ENCODE measurements at regions not wholly inside any gene's neighbourhood (a gene's known extent, or its start where the extent isn't known, plus 50 kb on each side); places are given as distances from the start of the nearest gene placed in this dataset.

DNA sequence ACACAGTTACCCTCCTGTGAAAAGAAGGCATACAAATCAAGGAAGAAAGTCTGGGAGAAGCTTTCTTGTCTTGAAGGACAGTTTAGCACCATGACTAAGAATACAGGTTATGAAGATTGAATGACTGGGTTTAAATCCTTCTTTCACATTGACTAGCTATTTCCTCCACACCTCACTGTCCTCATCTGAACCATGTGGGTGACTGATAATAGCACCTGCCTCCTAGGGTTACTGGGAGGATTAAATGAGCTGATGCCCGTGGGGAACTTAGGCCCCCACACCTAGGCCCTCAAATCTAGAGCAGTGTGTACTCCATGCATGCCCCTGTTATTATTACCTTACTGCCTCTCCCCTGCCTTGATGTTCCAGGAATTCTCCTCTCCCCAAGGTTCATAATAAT lies 202.9 kb downstream of the FBXO15 start:
- DNase-seq (ENCODE audit: low spot score) (no peak), ATAC-seq (no peak)
- H3K36me3 Mint-ChIP-seq (ENCODE audit: low read depth), result no peaks in the 10 kb centered on the region; the same call in 2 of the 3 replicates
- no peaks in the 10 kb centered on the region for H3K27me3 Mint-ChIP-seq (ENCODE audit: insufficient read depth, low read depth, poor library complexity)
- H3K4me3 ChIP-seq, result no peak overlapping the region
- no peak for TF ChIP-seq ZNF114 (CRISPR knock-in tag; IDR thresholded peaks at IDR 0.05)
- no peak for TF ChIP-seq NANOG (IDR thresholded peaks at IDR 0.05; ENCODE audit: borderline replicate concordance)
- no peak overlapping the region for H3K4me3 Mint-ChIP-seq
- H3K36me3 ChIP-seq (ENCODE audit: insufficient read depth), result no peaks in the 10 kb centered on the region
- no peaks in the 10 kb centered on the region for H4K20me1 ChIP-seq (replicated peaks; ENCODE audit: insufficient read depth)
- no peaks in the 10 kb centered on the region for H3F3A ChIP-seq (replicated peaks; ENCODE audit: low read depth)
- peaks cover 4% of the 10 kb centered on the region; the same call in 1 of the 2 replicates for H3K9me2 ChIP-seq (ENCODE audit: insufficient read depth)
- H3K4me1 ChIP-seq (ENCODE audit: insufficient read depth), result no peaks in the 10 kb centered on the region
- no peaks in the 10 kb centered on the region for H3K79me2 ChIP-seq (replicated peaks; ENCODE audit: insufficient read depth)
- no peak overlapping the region for H3K27ac ChIP-seq (ENCODE audit: low read depth)
- H3K27ac Mint-ChIP-seq, result no peak overlapping the region
- H3K27me3 ChIP-seq (ENCODE audit: insufficient read depth), result no peaks in the 10 kb centered on the region
- H3K4me2 ChIP-seq, result no peak overlapping the region
- peaks cover 1% of the 10 kb centered on the region; the same call in 2 of the 3 replicates for H3K9me3 Mint-ChIP-seq
- peaks cover 9% of the 10 kb centered on the region for H3K4me1 Mint-ChIP-seq
- H2AFZ ChIP-seq, result no peak overlapping the region

DNA sequence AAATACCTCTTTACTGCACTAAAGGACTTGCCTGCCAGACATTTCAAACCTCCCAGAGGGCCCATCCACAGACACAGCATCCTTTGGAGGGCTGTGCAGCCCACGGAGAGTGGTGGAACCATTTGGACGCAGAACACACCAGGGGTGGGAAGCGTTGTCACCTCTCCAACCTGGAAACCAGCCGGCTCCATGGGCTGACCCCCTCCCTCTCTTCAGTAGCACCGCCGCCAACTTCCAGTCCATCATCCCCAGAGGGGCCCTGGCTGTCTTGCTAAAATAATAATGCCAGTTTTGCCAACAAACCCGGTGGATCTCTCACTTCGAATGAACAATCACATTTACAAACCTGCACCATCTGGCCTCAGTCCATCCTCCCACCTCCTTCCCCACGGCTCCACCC lies 203.9 kb downstream of the FBXO15 start:
- no peaks in the 10 kb centered on the region for H4K20me1 ChIP-seq (replicated peaks; ENCODE audit: insufficient read depth)
- no peak overlapping the region for H3K4me3 Mint-ChIP-seq
- no peak overlapping the region for H3K27ac ChIP-seq (ENCODE audit: low read depth)
- no peaks in the 10 kb centered on the region for H3K4me1 ChIP-seq (ENCODE audit: insufficient read depth)
- H3K27ac Mint-ChIP-seq, result no peak overlapping the region
- H3K4me3 ChIP-seq, result no peak overlapping the region
- H2AFZ ChIP-seq, result no peak overlapping the region
- no peaks in the 10 kb centered on the region for H3K79me2 ChIP-seq (replicated peaks; ENCODE audit: insufficient read depth)
- no peak overlapping the region for H3K4me2 ChIP-seq
- H3K27me3 Mint-ChIP-seq (ENCODE audit: insufficient read depth, low read depth, poor library complexity), result no peaks in the 10 kb centered on the region
- no peaks in the 10 kb centered on the region; the same call in 1 of the 3 replicates for H3K9me3 Mint-ChIP-seq
- H3K36me3 ChIP-seq (ENCODE audit: insufficient read depth), result no peaks in the 10 kb centered on the region
- ATAC-seq (no peak), DNase-seq (ENCODE audit: low spot score) (no peak)
- H3F3A ChIP-seq (replicated peaks; ENCODE audit: low read depth), result no peaks in the 10 kb centered on the region
- H3K36me3 Mint-ChIP-seq (ENCODE audit: low read depth), result no peaks in the 10 kb centered on the region
- H3K27me3 ChIP-seq (ENCODE audit: insufficient read depth), result no peaks in the 10 kb centered on the region
- H3K4me1 Mint-ChIP-seq, result peaks cover 9% of the 10 kb centered on the region
- peaks cover 4% of the 10 kb centered on the region; the same call in 1 of the 2 replicates for H3K9me2 ChIP-seq (ENCODE audit: insufficient read depth)
- TF ChIP-seq EZH2phosphoT487 (IDR thresholded peaks at IDR 0.05; ENCODE audit: unreplicated experiment), result no peak
- no peak for TF ChIP-seq ZNF331 (CRISPR knock-in tag; IDR thresholded peaks at IDR 0.05; ENCODE audit: low read depth)
- TF ChIP-seq, protein P1, sequence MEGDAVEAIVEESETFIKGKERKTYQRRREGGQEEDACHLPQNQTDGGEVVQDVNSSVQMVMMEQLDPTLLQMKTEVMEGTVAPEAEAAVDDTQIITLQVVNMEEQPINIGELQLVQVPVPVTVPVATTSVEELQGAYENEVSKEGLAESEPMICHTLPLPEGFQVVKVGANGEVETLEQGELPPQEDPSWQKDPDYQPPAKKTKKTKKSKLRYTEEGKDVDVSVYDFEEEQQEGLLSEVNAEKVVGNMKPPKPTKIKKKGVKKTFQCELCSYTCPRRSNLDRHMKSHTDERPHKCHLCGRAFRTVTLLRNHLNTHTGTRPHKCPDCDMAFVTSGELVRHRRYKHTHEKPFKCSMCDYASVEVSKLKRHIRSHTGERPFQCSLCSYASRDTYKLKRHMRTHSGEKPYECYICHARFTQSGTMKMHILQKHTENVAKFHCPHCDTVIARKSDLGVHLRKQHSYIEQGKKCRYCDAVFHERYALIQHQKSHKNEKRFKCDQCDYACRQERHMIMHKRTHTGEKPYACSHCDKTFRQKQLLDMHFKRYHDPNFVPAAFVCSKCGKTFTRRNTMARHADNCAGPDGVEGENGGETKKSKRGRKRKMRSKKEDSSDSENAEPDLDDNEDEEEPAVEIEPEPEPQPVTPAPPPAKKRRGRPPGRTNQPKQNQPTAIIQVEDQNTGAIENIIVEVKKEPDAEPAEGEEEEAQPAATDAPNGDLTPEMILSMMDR (conservative IDR thresholded peaks at IDR 0.05; ENCODE audit: low read depth in 2 of 2), result no peak
- no peak for TF ChIP-seq JUNB (IDR thresholded peaks at IDR 0.05; ENCODE audit: unreplicated experiment)
- TF ChIP-seq POLR2AphosphoS5 (IDR thresholded peaks at IDR 0.05; ENCODE audit: low read depth), result no peak
- TF ChIP-seq CREB1 (CRISPR knock-in tag; IDR thresholded peaks at IDR 0.05; ENCODE audit: low read depth), result no peak
- TF ChIP-seq, protein P2, sequence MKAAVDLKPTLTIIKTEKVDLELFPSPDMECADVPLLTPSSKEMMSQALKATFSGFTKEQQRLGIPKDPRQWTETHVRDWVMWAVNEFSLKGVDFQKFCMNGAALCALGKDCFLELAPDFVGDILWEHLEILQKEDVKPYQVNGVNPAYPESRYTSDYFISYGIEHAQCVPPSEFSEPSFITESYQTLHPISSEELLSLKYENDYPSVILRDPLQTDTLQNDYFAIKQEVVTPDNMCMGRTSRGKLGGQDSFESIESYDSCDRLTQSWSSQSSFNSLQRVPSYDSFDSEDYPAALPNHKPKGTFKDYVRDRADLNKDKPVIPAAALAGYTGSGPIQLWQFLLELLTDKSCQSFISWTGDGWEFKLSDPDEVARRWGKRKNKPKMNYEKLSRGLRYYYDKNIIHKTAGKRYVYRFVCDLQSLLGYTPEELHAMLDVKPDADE (IDR thresholded peaks at IDR 0.05), result no peak
- TF ChIP-seq ZNF114 (CRISPR knock-in tag; IDR thresholded peaks at IDR 0.05), result no peak
- TF ChIP-seq NANOG (IDR thresholded peaks at IDR 0.05; ENCODE audit: borderline replicate concordance), result no peak
- TF ChIP-seq EZH2 (IDR thresholded peaks at IDR 0.05; ENCODE audit: low read depth, unreplicated experiment), result no peak
- TF ChIP-seq, protein P3, sequence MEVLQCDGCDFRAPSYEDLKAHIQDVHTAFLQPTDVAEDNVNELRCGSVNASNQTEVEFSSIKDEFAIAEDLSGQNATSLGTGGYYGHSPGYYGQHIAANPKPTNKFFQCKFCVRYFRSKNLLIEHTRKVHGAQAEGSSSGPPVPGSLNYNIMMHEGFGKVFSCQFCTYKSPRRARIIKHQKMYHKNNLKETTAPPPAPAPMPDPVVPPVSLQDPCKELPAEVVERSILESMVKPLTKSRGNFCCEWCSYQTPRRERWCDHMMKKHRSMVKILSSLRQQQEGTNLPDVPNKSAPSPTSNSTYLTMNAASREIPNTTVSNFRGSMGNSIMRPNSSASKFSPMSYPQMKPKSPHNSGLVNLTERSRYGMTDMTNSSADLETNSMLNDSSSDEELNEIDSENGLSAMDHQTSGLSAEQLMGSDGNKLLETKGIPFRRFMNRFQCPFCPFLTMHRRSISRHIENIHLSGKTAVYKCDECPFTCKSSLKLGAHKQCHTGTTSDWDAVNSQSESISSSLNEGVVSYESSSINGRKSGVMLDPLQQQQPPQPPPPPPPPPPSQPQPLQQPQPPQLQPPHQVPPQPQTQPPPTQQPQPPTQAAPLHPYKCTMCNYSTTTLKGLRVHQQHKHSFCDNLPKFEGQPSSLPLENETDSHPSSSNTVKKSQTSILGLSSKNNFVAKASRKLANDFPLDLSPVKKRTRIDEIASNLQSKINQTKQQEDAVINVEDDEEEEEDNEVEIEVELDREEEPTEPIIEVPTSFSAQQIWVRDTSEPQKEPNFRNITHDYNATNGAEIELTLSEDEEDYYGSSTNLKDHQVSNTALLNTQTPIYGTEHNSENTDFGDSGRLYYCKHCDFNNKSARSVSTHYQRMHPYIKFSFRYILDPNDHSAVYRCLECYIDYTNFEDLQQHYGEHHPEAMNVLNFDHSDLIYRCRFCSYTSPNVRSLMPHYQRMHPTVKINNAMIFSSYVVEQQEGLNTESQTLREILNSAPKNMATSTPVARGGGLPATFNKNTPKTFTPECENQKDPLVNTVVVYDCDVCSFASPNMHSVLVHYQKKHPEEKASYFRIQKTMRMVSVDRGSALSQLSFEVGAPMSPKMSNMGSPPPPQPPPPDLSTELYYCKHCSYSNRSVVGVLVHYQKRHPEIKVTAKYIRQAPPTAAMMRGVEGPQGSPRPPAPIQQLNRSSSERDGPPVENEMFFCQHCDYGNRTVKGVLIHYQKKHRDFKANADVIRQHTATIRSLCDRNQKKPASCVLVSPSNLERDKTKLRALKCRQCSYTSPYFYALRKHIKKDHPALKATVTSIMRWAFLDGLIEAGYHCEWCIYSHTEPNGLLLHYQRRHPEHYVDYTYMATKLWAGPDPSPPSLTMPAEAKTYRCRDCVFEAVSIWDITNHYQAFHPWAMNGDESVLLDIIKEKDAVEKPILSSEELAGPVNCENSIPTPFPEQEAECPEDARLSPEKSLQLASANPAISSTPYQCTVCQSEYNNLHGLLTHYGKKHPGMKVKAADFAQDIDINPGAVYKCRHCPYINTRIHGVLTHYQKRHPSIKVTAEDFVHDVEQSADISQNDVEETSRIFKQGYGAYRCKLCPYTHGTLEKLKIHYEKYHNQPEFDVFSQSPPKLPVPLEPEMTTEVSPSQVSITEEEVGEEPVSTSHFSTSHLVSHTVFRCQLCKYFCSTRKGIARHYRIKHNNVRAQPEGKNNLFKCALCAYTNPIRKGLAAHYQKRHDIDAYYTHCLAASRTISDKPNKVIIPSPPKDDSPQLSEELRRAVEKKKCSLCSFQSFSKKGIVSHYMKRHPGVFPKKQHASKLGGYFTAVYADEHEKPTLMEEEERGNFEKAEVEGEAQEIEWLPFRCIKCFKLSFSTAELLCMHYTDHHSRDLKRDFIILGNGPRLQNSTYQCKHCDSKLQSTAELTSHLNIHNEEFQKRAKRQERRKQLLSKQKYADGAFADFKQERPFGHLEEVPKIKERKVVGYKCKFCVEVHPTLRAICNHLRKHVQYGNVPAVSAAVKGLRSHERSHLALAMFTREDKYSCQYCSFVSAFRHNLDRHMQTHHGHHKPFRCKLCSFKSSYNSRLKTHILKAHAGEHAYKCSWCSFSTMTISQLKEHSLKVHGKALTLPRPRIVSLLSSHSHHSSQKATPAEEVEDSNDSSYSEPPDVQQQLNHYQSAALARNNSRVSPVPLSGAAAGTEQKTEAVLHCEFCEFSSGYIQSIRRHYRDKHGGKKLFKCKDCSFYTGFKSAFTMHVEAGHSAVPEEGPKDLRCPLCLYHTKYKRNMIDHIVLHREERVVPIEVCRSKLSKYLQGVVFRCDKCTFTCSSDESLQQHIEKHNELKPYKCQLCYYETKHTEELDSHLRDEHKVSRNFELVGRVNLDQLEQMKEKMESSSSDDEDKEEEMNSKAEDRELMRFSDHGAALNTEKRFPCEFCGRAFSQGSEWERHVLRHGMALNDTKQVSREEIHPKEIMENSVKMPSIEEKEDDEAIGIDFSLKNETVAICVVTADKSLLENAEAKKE (CRISPR knock-in tag; IDR thresholded peaks at IDR 0.05), result no peak
- no peak for TF ChIP-seq STAT1 (IDR thresholded peaks at IDR 0.05; ENCODE audit: unreplicated experiment)

All from GM23338 (cell line).